ENCODE measurements at regions not wholly inside any gene's neighbourhood (a gene's known extent, or its start where the extent isn't known, plus 50 kb on each side); places are given as distances from the start of the nearest gene placed in this dataset.
"Not testable (repeated sequence)": the region's sequence is repeated elsewhere in the genome, so short reads cannot be mapped to it uniquely, and the experiment has no call there.

DNA sequence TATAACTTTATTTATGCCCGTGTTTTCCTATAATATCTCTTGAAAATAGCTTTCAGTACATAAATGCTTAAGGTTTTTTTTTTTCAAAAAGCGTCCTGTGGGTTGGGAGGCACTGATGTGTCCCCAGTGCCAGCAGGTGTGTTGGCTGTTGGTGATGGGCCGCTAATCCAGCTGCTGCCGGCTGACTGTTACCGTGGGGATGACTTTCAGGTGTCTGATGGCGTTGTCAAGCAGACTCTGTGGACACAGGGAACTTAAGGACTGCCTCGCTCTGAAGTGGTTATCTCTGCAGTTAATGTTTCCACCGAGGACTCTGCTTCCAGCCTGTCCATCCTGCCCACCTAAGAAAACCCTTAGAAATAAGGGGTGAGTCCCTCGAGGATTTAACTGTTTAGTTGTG is 94.5 kb downstream of the ANKRD10 start:
- no peaks in the 10 kb centered on the region for H3K36me3 ChIP-seq
- TF ChIP-seq, protein P1, sequence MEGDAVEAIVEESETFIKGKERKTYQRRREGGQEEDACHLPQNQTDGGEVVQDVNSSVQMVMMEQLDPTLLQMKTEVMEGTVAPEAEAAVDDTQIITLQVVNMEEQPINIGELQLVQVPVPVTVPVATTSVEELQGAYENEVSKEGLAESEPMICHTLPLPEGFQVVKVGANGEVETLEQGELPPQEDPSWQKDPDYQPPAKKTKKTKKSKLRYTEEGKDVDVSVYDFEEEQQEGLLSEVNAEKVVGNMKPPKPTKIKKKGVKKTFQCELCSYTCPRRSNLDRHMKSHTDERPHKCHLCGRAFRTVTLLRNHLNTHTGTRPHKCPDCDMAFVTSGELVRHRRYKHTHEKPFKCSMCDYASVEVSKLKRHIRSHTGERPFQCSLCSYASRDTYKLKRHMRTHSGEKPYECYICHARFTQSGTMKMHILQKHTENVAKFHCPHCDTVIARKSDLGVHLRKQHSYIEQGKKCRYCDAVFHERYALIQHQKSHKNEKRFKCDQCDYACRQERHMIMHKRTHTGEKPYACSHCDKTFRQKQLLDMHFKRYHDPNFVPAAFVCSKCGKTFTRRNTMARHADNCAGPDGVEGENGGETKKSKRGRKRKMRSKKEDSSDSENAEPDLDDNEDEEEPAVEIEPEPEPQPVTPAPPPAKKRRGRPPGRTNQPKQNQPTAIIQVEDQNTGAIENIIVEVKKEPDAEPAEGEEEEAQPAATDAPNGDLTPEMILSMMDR (IDR thresholded peaks at IDR 0.05; ENCODE audit: low read depth, low read length), result no peak
- no peak for DNase-seq (ENCODE audit: low read depth in 1 of 2, low spot score in 1 of 2)
- H3K27ac ChIP-seq, result no peak overlapping the region
- H3K9me3 ChIP-seq (ENCODE audit: low read depth), result no peaks in the 10 kb centered on the region
- no peaks in the 10 kb centered on the region for H3K27me3 ChIP-seq
- H3K4me1 ChIP-seq (ENCODE audit: low read depth), result no peaks in the 10 kb centered on the region
- no peak overlapping the region for H3K4me3 ChIP-seq

DNA sequence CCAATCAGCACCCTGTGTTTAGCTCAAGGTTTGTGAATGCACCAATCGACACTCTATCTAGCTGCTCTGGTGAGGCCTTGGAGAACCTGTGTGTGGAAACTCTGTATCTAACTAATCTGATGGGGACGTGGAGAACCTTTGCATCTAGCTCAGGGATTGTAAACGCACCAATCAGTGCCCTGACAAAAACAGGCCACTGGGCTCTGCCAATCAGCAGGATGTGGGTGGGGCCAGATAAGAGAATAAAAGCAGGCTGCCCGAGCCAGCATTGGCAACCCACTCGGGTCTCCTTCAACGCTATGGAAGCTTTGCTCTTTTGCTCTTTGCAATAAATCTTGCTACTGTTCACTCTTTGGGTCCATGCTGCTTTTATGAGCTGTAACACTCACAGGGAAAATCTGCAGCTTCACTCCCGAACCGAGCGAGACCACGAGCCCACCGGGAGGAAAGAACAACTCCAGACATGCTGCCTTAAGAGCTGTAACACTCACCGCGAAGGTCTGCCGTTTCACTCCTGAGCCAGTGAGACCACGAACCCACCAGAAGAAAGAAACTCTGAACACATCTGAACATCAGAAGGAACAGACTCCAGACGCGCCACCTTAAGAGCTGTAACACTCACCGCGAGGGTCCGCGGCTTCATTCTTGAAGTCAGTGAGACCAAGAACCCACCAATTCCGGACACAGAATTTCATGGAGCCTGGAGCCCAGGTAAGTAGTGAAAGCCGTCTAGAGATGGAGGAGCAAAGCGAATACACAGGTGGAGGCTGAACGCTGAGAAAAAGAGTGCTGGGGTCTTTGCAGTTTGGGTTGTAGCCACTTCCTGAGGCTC is 92.8 kb downstream of the ANKRD10 start:
- H3K27me3 ChIP-seq; H3K4me3 ChIP-seq; H3K4me1 ChIP-seq (ENCODE audit: low read depth); H3K27ac ChIP-seq; DNase-seq (ENCODE audit: low read depth in 1 of 2, low spot score in 1 of 2); H3K36me3 ChIP-seq; H3K9me3 ChIP-seq (ENCODE audit: low read depth): not testable (repeated sequence)

DNA sequence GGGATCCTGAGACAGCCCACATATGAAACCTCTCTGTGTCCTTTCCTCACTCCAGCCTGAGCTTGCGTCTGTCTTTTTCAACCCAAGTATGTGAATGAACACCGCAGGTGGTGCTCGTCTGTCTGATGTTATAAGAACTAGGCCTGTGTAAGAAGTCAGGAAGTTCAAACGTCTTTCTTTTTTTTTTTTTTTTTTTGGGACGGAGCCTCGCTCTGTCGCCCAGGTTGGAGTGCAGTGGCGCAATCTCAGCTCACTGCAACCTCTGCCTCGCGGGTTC is 92.3 kb downstream of the ANKRD10 start:
- Histone ChIP-seq H3K9me3 (ENCODE audit: low read depth) (no peaks in the 10 kb centered on the region), H3K4me3 (no peak overlapping the region), H3K27ac (no peak overlapping the region), H3K4me1 (ENCODE audit: low read depth) (no peaks in the 10 kb centered on the region), H3K36me3 (no peaks in the 10 kb centered on the region), H3K27me3 (no peaks in the 10 kb centered on the region)
- DNase-seq (ENCODE audit: low read depth in 1 of 2, low spot score in 1 of 2), result no peak
- TF ChIP-seq, protein P1 (IDR thresholded peaks at IDR 0.05; ENCODE audit: low read depth, low read length), result no peak

DNA sequence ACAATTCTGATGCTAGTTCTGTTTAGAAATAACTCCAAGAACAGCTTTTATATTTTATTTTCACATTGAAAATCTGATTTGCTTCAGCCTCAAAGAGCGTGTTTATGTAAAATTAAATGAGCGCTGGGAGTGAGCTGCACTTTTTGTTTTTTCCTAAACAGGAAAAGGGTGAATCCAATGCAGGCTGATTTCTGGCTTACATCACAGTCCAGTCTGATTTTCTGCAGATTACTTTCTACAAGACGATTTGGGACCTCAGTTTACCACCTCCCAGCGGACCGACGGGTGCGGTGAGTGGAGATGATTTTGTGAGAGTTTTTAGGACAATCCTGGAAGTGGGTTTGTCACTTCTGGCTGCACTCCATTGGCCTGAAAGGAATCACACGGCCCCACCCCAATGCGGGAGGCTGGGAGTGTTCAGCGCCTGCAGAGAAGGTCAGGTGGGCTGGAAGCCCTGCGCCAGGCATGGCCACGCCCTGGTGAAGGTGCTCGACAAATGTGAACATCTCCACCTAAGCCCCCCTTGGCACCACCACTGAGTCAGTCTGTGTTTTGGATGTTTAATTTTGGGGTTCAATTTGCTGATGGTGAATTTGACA is 90.1 kb downstream of the ANKRD10 start:
- Histone ChIP-seq H3K4me1 (ENCODE audit: low read depth) (no peaks in the 10 kb centered on the region), H3K36me3 (no peaks in the 10 kb centered on the region), H3K4me3 (no peak overlapping the region), H3K27me3 (no peaks in the 10 kb centered on the region), H3K27ac (no peak overlapping the region), H3K9me3 (ENCODE audit: low read depth) (no peaks in the 10 kb centered on the region)
- no peak for DNase-seq (ENCODE audit: low read depth in 1 of 2, low spot score in 1 of 2)
- TF ChIP-seq, protein P1 (IDR thresholded peaks at IDR 0.05; ENCODE audit: low read depth, low read length), result no peak

DNA sequence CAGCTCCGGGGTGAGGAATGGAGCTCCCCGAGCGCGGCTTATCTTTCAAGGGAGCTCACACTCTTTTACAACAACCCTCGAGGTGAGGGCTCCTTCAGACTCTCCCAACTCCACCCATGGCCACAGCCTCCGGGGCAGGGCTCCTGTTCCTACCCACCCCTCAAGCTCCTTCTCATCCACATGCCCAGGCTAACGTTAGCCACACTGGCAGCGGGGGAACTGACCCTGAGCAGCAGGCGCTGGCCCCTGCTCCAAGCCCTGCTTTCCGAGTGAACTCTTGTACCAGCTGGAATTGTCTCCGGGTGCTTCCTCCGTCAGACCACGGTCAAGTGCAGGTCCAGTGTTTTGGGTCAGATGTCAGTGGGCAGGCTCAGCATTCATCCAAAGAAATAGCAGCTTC is 89.4 kb downstream of the ANKRD10 start:
- Histone ChIP-seq H3K9me3 (ENCODE audit: low read depth) (no peaks in the 10 kb centered on the region), H3K36me3 (no peaks in the 10 kb centered on the region), H3K4me3 (no peak overlapping the region), H3K4me1 (ENCODE audit: low read depth) (no peaks in the 10 kb centered on the region), H3K27ac (no peak overlapping the region), H3K27me3 (no peaks in the 10 kb centered on the region)
- DNase-seq (ENCODE audit: low read depth in 1 of 2, low spot score in 1 of 2), result no peak
- TF ChIP-seq, protein P1 (IDR thresholded peaks at IDR 0.05; ENCODE audit: low read depth, low read length), result no peak

DNA sequence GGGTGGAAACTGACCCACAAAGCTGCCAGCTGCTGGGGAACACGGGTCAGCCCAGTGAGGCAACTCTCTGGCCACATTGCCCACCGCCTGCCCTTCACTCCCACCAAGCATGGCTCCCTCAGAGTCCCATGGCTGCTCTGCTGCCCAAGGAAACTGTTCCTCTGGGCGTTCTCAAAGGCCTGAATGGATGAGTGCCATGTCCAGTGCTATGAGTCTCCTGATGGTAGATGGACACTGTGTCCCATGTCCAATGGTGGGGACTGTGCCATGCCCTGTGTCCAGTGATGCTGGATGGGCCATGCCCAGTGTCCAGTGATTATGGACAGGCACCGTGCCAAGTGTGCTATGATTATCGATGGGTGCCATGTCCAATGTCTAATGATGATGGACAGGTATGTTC is 88.8 kb downstream of the ANKRD10 start:
- no peaks in the 10 kb centered on the region for H3K36me3 ChIP-seq
- DNase-seq (ENCODE audit: low read depth in 1 of 2, low spot score in 1 of 2), result no peak
- H3K27me3 ChIP-seq, result no peaks in the 10 kb centered on the region
- TF ChIP-seq, protein P1 (IDR thresholded peaks at IDR 0.05; ENCODE audit: low read depth, low read length), result no peak
- H3K27ac ChIP-seq, result no peak overlapping the region
- no peaks in the 10 kb centered on the region for H3K9me3 ChIP-seq (ENCODE audit: low read depth)
- H3K4me3 ChIP-seq, result no peak overlapping the region
- no peaks in the 10 kb centered on the region for H3K4me1 ChIP-seq (ENCODE audit: low read depth)

Measured in cardiac muscle cell (in vitro differentiated cells and primary cell).